ENCODE measurements at regions not wholly inside any gene's neighbourhood (a gene's known extent, or its start where the extent isn't known, plus 50 kb on each side); places are given as distances from the start of the nearest gene placed in this dataset.

- TF ChIP-seq CTCF (IDR thresholded peaks at IDR 0.05): no peak
- TF ChIP-seq POLR2A (IDR thresholded peaks at IDR 0.05): no peak
Measured at GRCh38 chr2:236936446-236936940, 149.2 kb upstream of the COPS8 start.

Measured in body of pancreas (tissue), 4 donors.